Activated gamma-delta T cell treated with anti-CD3 and anti-CD28 coated beads, Interleukin-2, amount 50 U/mL, for 16 hours (primary cell): ENCODE measurements at regions not wholly inside any gene's neighbourhood (a gene's known extent, or its start where the extent isn't known, plus 50 kb on each side); places are given as distances from the start of the nearest gene placed in this dataset.

Source experiments
- DNase-seq: peaks from one replicate; pipeline ENCODE4 v3.0.0-alpha.2; 2020; ENCODE audit warnings: low read depth

DNA sequence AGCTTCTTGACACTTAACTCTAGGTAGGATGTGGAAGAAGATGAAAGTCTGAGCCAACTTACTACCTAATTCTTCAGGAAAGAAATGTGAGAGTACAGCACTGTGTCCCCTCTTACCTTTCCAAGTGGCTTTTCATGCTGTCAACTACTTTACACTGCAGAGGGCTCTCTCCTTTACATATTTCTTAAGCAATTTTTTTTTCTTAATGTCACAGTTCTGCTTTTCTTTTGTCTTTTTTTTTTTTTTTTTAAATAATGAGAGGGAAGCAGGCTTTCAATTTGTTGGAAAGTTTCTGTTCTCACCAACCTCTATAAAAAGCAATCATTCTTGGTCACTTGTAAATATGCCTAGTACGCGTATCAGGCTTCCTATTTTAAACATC is 212.7 kb upstream of the MIR17HG start:
- DNase-seq, result no peak

DNA sequence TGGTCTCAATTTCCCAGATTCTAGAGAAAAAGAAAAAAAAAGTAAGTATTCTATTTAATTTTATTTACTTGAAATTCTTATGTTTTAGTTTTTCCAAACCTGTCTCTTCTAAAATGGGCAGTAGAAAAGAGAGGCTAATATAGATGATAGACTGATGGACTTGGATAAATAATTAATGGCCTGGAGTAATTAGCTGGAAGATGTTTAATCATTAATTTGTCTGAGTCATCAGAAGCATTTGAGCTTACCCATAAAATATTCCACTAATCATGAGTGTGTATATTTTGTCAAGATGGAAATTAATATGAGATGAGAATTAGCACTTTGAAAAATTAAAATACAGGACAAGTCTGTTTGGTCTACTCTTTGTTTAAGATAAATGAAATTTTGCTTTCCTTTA is 212.1 kb upstream of the MIR17HG start:
- DNase-seq, result no peak

DNA sequence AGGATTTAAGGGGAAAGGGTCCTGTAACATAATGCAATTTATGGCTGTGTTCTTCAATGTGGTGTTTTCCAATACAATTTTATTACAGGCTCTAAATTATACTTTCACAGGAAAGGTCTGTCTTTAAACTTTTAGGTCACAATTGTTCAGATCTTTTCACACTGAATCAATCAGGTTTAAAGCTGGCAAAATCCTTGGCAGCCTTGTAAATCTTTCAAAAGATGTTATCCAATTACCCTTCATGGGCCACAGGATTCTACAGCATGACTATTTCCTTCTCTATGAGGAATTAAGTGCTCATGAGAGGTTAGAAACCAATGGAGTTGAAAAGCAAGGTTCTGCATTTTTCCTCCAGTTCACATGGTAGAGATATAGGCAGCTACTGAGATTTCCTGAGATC is 211.5 kb upstream of the MIR17HG start:
- DNase-seq, result no peak

DNA sequence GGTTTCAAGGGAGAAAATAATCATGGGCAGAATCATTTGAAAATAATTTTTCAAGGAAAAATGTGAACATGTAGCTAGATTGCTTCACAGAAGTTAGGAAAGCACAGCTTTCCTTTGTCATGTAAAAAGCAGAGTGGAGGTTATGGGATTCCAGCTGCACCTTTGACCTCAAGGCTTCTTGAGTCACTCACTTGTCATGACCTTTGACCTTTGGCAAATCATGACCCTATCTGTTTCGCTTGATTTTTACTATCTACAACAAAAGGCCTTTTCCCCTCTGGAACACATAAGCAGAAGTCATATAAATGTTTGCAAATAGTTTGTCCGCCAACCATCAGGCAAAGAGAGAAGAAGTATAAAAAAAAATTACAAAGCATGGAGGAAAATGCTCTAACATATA is 210.7 kb upstream of the MIR17HG start:
- no peak for DNase-seq

DNA sequence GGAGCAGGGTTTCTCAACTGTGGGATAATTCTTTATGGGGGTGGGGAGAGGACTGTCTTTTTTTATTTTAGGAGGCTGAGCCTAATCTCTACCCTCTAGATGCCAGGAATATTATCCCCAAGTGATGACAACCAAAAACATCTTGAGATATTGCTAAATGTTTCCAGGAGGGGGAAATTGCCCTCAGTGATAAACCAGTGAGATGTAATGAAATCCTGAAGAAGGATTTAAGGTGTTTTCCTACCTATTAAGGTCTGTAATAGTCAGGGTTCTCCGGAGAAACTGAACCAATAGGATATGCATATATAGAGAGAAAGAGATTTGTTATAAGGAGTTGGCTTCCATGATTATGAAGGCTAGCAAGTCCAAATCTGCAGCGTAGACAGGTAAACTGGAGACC is 208.3 kb upstream of the MIR17HG start:
- no peak for DNase-seq

DNA sequence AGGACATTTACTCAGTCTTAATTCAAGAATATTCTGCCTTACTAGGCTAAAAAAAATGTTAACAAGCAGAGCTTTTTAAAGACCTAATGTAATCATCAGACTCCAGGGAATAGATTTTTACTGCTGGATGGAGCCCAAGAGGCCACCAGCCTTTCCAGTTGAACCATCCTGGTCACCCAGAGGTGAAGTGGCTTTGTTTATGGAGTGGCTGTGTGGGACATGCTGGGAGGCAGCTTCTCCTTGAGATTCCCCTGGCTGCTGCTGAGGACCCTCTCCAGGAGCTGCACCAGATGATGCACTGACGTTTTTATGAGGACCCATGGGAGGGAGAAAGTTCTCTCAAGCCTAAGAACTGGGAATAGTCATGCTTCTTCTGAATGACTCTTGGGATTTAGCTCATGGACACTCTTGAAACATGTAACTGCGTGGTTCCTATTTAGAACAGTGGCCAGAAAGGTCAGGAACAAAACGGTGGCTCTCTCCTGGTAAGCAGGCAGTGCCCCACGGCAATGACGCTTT is 205.9 kb upstream of the MIR17HG start:
- no peak for DNase-seq

DNA sequence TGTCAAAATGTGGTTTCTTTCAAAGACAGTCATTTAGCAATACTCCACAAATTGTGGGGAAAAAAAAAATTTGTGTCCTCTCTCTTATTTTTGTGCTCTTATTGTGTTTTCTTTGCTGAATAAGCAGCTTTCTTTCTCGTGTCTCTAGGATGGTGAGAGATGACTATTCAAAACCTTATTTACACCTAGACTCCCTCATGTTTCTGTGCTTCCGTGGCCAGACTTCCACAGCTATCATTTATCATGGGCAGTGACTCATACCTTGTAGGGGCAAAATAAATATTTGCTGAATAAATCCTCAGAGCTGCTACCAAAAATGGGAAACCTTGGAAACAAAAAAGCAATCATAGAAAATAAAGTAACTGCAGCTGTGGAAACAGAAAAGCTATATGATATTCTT is 204.9 kb upstream of the MIR17HG start:
- DNase-seq, result no peak

DNA sequence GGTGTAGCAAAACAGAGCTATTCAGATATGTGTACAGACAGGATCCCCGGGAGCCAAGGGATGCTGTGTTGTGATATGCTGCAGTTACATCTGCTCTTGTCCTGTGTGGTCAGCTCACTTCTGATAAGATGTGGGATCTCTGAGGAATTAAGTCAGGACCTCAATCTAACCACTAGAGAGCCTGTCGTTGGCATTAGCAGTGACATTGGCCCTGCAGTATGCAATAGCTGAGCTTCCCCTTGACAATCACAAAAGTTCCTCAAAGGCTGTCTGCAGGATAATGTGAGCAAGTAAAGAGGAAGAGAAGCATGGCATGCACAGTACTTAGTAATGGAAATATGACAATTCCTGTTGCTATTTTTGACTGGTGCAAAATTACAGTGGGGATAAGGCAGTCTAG is 203.4 kb upstream of the MIR17HG start:
- no peak for DNase-seq

DNA sequence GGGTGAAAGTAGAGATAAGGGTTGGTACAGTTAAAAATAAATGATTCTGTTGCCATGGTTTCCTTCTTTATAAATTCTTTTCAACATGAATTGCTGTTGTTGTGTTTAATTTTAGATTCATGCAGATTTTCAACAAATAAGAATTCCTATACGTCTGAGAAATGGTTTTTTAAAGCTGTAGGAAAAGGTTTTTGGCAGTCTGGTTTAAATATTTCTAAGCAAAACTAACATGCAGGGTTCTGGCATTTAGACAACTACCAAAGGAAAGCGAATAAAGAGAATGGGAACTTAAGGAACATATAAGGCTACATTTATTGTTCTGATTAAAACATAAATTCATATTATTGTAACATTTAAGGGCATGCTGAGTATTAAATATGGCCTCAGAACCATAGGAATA is 203.0 kb upstream of the MIR17HG start:
- no peak for DNase-seq

DNA sequence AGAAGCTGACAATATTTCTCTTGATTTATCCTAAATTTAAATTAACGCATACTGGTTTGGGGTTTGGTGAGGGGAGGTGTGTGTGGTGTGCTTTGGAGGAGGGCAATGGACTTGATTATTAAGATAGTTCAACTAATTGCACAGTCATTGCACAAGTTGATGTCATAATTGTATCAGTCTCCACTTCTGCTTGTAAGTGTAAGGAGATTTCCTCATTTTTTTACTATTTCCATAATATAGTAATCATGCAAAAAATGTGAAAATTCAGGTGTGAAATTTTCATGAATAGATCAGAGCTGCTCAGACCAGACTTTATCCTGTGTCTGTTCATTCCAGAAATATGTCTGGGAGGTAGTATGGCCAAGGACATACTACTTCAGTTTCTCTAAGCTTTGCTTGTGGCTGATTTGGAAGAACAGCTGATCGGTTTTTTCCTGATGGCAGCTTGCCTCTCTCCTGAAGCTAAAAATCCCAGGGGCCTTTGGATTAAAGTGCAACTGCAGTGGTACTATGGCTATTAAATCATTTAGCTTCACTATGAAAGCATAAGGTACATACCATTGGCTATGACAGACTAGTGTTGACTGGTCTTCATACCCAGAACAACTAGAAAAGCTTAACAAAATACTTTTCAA is 201.8 kb upstream of the MIR17HG start:
- DNase-seq, result no peak

DNA sequence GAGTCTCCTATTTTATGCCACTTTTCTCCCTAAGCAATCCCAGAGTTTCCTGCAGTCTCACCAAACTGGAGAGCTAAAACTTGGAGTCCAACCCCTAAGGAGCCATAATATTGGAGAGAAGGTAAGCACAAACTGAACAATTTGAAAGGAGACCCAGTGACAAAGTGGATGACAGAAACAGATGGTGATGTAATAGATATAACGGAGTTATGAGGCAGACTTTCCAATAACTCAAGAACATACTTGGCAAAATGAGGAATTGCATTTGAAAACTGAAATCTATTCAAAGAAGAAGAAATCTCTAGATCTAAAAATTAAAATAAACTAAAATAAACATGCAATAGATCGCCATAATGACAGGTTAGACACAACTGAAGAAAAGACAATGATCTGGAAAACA is 200.9 kb upstream of the MIR17HG start:
- DNase-seq, result no peak

DNA sequence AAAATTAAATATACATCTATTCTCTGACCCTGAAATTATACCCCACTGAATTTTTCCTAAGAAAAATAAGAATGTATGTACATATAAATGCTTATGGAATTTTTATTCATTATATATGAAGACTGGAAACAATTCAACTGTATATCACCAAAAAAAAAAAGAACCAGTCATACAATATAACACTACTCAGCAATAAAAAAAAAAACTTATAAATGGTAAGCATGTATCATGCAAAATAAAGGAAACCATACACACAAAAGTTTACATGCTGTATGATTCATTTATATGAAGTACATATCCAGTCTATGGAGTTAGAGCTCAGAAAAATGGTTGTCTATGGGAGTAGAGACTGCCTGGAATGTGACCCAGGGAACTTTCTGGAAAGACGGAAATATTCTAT is 199.4 kb upstream of the MIR17HG start:
- no peak for DNase-seq

DNA sequence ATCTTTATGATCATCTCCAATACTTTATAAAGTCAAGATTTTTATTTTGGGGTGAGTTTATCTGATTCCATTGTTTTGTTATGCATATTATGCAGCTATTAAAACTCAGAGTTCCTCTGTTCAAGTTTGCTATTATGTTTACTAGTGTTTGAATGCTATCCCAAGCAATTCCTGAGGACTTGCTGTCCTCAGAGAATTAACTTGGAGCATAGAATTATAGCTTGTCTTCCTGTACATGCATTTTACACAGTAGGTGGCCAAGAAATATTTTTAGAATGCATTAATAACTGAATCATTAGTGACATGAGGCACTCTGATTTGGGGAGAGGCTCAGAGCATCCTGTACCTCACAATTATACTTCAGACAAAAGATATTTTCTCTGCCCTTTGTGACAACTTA is 195.6 kb upstream of the MIR17HG start:
- DNase-seq, result no peak

DNA sequence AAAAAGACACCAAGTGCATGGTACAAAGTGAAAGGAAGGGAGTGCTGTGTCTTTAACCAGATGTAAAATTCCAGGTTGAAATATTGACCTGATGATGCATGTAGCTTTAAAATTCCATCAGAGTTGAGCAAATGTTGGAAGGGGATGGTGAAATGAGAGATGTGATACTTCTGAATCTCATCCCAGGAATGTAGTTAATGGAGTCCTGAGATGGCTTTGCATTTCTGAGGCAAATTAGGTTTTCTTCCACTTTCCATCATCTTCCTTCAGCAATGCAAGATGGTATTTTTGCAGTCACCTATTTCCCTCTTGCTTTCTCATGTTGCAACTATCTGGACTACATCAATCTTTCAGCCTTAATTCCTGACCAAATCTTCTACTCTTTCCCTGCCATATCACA is 194.1 kb upstream of the MIR17HG start:
- DNase-seq, result no peak

DNA sequence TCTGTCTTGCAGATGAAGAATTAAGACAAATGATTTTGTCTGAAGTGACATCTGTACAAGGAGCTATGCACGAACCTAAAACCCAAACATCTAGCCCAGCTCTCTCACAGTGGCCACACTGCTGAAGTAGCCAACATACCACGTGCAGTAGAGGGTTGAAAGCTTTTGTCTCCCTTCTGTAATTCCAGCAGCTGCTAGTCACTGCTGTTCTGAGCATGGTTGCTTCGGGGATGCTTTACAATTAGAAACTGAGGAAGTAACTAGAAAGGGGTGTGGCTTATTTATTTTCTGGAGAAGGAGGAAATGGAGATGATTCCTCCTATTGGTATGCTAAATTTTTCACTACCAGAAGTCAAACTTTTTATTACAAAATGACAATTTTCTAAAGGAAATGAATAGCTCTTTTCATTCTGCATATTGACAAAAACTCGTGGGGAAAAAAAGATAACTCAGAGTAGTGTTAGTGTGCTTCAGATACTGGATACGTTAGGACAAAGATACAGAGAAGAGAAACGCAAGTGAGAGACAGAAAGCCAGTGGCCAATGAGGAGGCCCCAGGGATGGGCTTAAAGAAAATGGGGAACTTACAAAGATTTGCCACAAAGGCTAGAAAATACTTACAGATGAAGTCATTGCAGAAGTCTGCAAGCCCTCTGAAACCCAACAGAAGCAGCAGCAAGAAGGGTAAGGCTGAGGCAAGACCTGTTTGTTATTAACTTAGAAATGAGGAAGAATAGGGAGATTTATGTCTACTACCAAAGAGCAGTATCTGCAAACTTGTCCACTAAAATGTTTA is 192.7 kb upstream of the MIR17HG start:
- DNase-seq, result no peak

DNA sequence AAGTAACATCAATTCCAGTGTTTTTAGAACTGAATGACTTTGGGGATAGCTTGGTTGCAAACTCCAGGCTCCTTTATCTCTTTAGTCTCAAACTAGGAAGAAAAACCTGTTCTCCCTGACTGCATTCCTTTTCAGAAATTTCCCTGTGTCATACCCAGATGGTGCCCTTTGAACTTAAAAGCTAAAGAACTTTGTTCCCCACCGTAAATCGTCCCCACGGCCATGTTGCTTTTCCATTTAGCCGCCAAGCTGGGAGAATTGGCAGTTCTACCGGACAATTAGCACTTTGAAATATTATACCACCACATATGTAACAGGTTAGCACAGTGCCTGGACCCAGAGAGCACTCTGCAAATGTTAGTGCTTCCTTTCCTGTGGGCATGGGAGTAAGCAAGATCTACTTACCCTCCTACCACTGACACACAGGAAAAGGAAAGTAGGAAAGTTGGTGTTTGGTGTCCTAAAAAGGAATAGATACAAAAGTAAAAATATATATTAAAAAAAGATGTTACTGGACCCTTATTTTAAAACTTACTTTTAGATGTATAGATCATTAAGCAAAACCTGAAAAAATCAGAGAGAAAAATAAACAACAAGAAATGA is 191.9 kb upstream of the MIR17HG start:
- no peak for DNase-seq

DNA sequence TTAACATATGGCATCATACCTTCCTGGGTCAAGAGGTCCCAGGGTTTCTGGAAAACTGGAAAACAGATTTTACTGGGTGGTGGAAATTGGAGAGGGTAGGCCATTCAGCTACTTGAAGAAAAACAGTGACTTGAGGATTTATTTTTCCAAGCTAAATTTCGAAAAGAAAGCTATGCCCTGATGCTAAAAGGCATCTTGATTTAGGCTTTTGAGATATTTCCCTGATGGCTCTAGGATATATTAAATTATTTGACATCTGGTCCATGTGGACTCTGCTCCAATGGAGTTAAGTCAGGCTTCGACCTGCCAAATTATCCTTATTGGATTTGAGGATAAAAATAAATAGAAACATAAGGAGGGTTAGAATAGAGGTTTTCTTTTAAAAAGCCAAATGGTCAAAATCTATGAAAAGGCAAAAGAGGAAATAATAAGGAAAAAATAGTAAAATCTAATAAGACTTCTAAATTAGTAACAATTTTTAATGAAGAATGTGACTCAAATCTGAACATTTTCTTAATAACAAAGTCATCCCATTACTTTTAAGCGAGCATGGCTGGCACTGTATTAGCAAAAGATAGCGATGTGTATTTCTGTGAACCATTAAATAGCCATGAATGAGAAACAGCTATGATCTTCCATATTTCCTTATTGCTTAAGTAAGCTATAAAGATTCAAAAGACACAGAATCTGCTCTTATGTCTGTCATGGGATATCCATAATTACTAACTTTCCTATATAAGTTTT is 190.0 kb upstream of the MIR17HG start:
- no peak for DNase-seq

DNA sequence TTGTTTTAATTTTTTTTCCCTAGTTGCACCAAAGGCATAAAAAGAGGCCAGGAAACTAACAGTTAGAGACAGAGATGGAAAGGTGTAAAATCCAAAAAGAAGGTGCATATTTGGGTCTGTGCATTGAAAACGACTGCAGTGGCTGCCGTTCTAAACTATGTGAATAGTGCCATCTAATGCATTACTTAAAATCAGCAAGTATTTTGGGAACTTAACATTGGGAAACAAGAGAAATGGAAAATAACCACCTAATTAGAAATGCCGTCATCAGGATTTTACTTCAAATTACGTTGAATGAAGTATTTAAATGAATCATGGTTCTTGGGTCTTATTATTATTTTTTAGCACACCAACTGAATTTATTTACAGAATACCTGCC is 189.5 kb upstream of the MIR17HG start:
- DNase-seq, result no peak

DNA sequence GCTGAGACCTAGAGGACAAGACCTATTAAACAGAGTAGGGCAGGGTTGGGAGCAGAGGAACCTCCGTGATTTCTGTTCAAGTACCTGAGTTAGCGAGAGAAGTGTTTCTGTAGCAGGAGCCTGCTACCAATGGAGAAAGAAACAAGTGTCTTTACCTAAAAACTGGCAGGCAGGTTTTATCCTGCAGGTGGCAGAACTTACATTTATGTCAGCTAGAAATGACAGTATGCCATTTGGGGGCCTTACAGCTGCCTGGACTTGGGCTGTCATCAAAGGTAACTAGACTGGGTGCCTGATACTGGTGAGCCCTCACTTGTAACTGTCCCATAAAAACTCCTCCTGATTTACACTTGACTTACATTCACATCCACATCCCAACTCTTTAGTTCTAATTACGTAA is 185.3 kb upstream of the MIR17HG start:
- DNase-seq, result no peak

DNA sequence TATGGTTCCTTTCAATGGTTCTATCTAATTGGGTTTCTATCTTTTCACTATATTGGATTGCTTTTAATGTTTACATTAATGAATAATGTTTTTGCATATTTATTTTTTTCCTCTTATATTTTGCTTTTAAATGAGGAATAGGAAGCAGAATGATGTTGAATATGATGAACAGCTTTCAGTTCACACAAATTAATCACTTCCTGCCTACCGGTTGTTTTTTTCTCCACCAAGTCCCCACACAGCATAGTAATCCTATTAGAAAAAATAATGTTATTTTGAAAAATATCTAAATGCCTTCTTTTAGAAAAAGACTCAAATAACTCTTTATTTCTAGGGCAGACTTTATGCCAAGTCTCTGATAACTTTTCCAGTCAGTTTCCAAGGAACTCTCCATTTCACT is 184.9 kb upstream of the MIR17HG start:
- DNase-seq, result no peak

DNA sequence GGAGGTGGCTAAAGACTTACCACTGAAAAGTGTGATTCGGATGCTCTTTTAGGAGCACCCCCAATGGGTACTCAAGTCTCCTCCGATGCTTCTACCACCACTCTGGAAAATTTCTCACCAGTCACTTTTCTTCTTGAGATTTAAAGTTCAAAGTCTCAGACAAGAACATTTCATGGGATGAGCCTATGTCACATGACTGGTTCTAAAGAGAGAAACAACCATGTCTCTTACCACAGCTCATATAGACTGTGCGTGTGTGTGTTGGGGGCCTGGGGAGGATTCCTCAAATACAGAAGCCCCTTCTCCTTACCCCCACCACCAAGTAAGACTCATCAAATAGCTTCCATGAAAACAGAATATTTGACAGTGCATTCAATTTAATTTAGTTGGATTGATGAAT is 181.7 kb upstream of the MIR17HG start:
- no peak for DNase-seq

DNA sequence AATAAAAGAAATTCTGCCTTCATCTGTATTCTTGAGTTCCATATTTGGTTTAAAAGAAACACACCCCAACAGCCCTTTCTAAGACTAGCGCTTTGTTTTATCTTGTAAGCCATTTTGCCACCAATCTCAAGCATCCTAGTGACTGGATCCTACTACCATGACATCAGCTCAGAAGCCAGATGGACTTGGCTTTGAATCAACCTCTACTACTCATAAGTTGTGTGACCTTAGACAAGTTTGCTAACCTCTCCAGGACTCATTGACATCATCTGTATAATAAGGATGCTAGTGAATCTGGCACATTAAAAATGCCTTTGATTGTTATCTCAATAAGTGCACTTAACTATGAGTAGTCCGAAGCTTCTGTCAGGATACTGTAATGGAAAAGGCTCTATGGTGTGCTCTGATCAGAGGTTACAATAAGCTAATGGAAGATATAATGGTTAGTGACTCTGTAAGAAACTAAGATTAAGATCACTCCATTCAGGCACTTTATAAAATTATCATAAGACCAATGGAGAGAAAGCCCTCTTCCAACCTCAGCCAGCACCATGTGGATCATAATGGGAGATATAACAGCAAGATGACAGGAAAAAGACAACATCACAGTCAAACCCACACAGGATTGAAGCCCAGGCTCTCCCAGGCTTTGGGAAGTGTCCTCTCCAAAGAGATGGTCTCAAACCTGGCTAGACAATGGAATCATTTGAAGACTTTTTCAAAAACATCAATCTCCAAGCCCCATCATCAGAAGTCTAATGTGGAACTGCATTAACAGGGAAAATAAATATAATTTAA is 180.6 kb upstream of the MIR17HG start:
- DNase-seq, result no peak
